ENCODE measurements at regions not wholly inside any gene's neighbourhood (a gene's known extent, or its start where the extent isn't known, plus 50 kb on each side); places are given as distances from the start of the nearest gene placed in this dataset.

DNA sequence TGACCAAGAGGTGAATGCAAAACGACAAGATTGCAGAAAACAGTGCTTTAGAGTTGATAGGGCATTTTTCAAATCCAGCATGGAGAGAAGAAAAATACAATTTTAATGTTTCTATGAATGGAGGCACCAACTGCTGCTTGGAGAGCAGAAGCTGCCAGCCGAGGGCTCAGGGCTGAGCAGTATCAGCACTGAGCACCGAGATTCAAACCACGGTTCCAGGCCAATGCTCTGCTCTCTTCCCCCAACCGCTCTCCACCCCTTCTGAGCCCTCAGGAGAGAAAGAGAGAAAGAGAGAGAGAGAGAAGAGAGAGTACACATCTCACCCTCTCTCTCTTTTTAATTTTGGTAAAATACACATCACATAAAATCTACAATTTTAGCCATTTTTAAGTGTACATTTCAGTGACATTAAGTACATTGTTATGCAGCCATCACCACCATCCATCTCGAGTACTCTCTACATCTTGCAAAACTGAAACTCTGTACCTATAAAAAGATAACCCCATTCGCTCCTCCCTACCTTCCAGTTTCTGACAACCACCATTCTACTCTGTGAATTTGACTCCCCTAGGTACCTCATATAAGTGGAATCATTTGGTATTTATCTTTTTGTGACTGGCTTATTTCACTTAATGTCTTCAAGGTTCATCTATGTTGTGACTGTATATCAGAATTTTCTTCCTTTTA lies 333.3 kb downstream of the MIAT start:
- in situ Hi-C loops (cut with HindIII; ENCODE audit: low sequenced_read_pairs), result no loop called here

DNA sequence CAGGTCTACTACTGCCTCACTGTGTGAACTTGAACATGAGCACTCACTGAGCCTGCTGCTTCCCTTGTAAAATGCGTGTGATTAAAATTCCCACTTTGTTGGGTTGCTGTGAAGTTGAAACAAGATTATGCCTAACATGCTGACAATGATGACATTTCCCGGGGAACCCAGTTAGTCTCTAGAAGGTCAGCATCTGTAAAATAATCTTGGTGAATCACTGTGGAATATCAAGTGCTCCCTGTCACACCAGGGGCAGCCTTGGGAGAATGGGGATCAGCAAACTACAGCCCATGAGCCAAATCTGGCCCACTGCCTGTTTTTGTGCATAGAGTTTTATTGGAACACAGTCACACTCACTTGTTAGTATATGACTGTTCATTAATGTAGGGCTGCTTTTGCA lies 335.2 kb downstream of the MIAT start:
- in situ Hi-C loops (cut with HindIII; ENCODE audit: low sequenced_read_pairs), result no loop called here

DNA sequence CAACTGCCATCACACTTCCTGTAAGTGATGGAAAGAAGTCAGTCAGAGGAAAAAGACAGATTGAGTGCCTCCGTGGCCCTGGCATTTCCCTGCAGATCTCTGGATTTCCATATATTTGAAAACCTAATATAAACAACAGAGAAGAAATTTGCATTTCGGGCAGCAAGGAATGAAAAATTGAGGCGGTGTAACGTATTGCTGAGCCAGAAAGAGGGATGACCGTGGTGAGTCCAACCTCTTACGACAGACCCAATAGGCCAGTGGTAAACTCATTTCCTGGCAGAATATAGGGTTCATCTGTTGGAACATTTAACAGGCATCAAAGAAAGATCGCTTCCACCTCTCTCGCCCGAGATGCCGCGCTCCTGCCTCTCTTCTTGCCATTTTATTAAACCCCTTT lies 336.5 kb downstream of the MIAT start:
- in situ Hi-C loops (cut with HindIII; ENCODE audit: low sequenced_read_pairs), result no loop called here

DNA sequence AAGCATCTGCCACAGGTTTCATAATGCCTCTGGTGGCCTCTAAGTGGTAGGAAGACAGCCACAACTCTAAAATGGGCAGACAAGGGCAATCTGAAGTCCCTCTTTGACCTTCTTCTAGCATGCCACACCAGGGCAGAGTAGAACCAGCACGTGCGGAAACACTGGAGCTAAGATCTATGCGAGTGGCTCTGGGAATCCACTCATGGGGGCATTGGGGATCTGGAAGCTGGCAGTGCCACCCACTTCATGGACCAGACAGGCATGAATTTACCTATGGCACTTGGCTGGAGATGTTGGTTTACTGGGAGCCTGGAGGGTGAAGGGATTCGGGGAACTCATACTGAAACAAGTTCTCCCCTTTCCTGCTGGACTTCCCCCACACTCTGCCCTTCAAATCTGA lies 337.4 kb downstream of the MIAT start:
- in situ Hi-C loops (cut with HindIII; ENCODE audit: low sequenced_read_pairs), result no loop called here

DNA sequence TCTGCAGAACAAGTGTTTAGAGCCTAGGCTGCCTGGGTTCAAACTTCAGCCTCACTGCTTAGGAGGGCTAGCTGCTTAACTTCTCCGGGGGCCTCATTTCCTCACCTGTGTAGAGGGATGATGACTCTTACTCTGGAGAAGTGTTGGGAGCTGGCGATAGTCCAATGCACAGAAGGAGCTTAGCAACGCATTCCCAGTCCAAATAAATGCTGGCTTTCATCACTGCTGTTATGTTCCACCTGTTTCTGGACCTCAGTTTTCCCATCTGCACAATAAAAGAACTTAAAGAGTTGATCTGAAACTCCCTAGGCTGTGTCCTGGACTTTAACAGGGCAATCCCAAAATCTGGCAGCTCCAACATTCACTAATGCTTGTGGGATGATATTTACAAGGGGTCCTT lies 337.8 kb downstream of the MIAT start:
- in situ Hi-C loops (cut with HindIII; ENCODE audit: low sequenced_read_pairs), result no loop called here

DNA sequence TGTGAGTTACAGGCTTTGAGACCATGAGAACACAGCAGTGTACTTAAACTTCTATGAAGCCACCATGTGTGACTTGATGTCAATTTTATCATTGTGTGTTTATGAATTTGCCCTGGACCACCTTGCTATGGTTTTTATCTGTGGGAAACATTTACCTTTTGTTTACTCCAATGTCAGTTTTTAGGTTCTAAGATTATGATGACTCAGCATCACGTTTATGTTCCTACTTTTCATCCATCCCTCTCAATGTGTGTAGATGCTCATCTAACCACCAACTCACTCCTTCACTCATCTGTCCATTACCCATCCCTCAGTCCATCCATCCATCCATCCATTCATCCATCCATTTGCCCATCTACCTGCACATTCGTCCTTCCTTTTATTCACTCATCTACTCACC lies 338.8 kb downstream of the MIAT start:
- in situ Hi-C loops (cut with HindIII; ENCODE audit: low sequenced_read_pairs), result no loop called here

DNA sequence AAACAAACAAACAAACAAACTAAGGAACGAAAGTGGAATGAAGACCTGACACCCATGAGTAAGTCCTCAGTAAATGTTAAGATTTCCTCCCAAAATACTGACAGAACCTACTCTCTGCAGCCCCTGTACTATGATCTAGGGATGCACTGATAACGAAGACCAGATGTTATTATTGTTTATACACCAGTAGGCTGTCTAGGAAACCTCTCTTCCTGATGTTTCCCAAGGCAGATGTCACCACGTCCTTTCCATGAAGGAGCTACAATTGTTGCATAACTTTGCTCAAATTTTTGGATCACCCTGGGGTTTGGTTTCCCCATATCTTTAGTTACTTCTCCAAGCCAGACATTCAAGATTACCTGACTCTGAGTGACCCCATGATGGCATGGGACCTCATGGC lies 340.7 kb downstream of the MIAT start:
- in situ Hi-C loops (cut with HindIII; ENCODE audit: low sequenced_read_pairs), result no loop called here

DNA sequence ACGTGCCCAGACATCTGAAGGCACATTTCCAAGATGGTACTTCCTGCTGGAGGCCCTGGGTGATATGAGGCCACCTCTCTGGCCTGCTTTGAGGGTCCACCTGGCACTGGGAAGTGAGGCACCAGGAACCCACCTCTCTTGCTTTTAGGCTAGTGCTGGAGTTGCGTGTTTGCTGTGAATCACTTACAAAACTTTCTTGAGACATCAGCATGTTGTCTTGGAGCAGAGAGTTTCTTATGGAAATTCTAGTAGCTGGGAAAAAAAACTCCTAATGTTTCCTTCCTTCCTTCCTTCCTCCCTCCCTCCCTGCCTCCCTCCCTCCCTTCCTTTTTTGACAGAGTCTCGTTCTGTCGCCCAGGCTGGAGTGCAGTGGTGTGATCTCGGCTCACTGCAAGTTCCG lies 341.3 kb downstream of the MIAT start:
- in situ Hi-C loops (cut with HindIII; ENCODE audit: low sequenced_read_pairs), result no loop called here

DNA sequence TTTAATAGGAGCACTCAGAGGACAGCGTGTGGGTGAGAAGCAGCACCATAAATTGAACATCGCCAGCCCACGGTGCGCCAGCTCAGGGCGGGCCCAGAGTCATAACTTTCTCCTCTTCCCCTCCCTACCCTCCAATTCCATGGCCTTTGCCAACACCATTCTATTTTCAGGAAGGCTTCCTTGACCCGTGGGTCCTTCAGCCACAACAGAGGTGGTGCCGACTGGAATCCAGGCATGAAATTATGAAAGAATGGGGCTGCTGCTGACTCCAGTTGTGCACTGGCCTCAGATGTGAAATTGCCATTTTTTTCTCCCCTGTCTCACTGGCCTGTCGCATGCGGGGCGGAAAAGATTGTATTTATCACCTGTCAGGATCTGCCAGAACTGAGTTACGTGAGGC lies 345.9 kb downstream of the MIAT start:
- in situ Hi-C loops (cut with HindIII; ENCODE audit: low sequenced_read_pairs), result no loop called here

DNA sequence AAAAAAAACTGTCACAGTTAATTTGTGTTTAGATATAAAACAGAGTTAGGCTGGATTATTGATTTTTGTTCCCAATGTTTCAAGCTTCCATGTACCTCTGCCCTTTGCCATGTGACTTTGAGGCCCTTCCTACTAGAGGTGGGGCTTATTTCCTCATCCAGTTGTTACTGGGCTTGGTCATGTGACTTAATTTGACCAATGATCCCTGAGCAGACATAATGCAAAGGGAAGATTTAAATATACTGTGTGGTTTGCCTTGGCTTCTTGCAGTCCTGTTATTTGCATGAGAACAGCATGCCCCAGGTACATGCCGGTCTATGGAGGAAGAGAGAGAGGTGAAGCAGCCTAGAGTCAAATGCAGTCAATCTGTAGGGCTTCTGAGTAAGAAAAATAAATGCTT lies 347.0 kb downstream of the MIAT start:
- in situ Hi-C loops (cut with HindIII; ENCODE audit: low sequenced_read_pairs), result no loop called here

DNA sequence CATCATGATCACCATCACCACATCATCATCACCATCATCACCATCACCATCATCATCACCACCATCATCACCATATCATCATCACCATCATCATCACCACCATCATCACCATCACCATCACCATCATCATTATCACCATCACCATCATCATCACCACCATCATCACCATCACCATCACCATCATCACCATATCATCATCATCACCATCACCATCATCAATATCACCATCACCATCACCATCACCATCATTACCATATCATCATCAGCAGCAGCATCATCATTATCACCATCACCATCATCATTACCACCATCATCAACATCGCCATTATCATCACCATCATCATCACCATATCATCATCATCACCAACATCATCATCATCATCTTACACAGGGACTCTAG lies 351.1 kb downstream of the MIAT start:
- in situ Hi-C loops (cut with HindIII; ENCODE audit: low sequenced_read_pairs), result no loop called here

DNA sequence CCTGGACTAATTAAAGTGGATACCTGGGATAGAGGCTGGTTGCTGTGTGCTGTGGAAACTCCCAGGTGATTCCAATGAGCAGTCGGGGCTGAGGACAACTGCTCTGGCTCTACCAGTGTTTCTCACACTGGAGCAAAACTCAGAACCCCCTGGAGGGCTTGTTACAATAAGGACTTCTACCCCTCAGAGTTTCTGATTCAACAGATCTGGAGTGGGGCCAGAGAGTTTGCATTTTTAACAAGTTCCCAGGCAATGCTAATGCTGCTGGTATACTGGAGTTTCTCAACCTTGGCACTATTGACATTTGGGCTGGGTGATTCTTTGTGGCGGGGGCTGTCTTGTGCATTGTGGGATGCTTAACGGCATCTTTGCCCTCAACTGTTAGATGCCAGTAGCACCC lies 353.7 kb downstream of the MIAT start:
- in situ Hi-C loops (cut with HindIII; ENCODE audit: low sequenced_read_pairs), result no loop called here

DNA sequence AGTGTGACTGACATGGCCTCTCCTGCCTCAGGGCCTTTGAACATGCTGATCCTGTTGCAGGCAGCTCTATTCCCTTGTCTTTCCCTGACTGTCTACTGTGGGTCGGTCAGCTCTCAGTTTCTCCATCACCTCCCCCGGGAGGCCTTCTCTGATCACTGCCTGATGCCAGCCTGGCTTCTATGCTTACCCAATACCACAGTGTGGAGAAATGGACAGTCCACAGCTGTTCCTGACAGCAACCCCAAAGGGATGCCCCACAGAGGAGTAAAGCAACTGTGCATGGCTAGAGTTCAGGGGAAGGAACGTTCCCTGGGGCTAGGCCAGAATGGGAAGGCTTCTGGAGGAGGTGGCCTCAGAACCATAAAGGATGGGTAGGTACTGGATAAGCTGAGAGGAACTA lies 354.3 kb downstream of the MIAT start:
- in situ Hi-C loops (cut with HindIII; ENCODE audit: low sequenced_read_pairs), result no loop called here

DNA sequence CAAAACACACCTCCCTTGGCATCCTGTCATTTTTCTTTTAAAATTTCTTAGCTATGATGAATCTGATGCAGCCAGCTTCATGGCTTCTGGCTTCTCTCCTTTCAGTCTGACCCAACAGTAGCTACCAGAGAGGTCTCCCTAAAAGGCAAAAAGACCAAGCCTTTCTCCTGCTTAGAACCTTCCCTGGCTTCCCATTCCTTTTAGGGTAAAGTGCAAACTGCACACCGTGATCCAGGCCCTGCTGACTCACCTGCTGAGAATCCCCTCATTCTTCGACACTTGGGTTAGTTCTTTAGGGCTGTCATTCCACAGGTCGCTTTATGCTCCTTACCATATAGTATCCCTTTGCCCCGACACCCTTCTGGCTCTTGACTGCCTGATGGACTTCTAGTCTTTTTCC lies 362.4 kb downstream of the MIAT start:
- in situ Hi-C loops (cut with HindIII; ENCODE audit: low sequenced_read_pairs), result no loop called here

DNA sequence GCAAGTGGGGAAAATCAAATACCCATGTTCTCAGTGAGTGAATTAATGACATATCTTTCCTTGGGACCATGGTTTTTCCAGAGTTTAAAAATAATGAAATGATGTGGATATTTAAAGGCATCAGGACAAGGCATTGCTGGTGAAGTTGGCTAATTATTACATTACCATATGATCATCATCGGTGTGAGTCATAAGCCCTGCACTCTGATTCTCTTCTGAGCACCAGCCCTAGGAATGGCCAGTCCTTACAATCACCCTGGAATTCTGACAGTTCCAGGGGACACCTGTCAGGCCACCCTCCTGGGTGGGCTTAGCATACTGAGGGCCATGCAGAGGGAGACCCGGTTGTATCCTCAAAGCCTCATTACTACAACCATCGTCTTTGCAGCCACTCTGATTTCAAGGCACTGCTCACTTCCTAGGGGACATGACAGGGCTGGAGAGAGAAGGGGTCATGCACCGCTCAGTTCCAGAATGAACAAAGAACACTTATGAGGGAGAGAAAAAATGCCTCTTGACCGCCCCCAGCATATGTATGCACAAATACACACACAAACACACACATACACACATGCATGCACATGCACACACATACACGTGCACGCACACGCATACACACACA lies 365.0 kb downstream of the MIAT start:
- in situ Hi-C loops (cut with HindIII; ENCODE audit: low sequenced_read_pairs), result no loop called here

DNA sequence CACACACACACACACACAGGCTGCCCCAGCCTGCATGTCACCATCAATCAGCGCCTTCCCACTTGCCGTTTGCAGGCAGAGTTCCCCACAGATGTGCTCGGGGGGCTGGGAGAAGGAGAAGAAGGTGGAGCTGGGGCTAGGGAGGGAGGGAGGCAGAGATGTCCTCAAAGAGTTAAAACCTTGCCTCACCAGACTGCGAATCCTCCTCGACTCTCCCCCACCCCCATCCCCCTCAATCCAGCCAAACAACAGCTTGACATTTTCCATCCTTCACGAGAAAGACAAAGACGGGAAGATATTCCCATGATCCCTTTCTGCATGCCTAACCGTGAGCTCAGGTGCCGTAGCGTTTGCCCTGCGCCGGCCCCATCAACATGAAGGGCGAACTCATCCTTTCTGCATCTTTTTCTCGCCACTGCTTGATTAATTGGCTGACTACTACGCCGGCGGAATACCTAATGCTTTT lies 365.5 kb downstream of the MIAT start:
- in situ Hi-C loops (cut with HindIII; ENCODE audit: low sequenced_read_pairs), result no loop called here

DNA sequence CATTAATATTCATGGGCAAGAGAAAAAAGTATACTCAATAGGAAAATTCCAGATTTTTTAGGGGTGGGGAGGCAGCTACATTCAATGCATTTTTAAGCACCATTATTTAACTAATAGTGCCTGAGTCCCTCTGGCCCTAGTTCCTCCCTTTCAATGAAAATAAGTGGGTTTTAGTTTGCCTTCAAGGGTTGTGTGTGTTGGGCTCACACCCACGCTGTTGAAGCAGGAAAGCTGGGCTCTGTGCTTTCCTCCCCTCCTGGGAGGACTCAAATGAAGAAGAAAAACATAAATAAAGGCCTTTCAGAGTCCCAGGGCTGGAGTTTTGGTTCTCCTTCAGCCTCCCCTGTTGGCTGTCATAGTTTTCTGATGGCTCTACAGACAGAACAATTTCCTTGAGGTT lies 366.2 kb downstream of the MIAT start:
- in situ Hi-C loops (cut with HindIII; ENCODE audit: low sequenced_read_pairs), result no loop called here

DNA sequence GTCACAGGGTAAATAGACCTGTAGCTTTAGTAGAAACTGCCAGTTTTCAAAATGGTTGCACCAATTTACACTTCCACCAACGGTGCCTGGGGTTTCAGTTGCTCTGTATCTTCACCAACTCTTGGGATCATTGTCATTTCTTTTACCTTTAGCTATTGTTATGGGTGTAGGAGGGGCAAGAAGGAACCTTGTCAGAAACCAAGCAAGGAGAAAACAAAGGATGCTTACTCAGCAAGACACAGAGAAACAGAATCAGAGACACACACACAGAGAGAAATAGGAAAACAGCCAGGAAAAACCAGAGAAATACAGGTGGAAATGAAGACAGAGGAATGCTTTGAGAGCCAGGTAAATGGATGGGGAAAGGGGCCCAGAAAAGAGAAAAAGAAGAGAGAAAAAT lies 367.6 kb downstream of the MIAT start:
- in situ Hi-C loops (cut with HindIII; ENCODE audit: low sequenced_read_pairs), result loop anchor here (25.0 kb wide), 1 partner anchor 287 kb away; no protein-coding TSS in a partner anchor

DNA sequence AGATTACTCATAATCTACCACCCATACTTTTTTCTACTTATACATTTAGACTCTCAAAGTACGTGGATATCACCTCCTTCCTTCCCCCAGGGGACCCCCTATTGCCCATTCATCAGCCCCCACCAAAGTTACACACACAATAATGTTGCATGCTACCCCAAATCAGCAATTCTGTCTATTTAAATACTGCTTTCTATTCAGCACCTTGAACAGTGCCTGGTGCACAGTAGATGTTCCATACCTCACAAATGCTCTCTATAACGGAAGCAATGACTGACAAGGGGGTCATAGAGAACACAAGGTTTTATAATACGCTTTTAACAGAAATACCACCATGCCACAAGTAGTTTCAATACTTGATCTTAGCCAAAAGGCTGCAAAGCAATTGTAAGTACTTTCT lies 370.7 kb downstream of the MIAT start:
- in situ Hi-C loops (cut with HindIII; ENCODE audit: low sequenced_read_pairs), result loop anchor here (25.0 kb wide), 1 partner anchor 284 kb away; no protein-coding TSS in a partner anchor

DNA sequence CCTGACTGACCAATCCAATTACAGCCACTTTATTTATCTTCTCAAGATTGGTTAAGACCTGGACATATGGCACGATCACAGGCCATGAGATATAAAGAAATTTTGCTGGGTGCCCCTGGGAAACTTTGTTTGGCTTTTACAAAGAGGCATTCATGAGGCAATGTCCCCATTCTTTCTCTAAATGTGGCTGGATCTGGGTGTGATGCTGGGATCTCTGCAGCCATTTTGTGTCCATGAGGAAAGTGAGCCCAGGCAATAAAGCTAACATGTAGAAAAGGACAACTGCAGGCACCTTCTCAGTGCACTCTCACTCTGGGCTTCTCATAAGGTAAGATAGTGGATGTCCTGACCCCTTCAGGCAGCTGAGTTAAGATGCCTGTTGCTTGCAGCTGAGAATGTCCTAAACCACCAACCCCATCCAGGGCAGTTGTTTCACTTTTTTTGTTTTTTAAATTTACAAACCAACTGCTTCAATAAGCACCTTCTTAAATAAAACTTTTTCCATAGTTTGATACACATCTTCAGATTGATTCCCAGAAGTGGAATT lies 372.3 kb downstream of the MIAT start:
- in situ Hi-C loops (cut with HindIII; ENCODE audit: low sequenced_read_pairs), result loop anchor here (25.0 kb wide), 1 partner anchor 283 kb away; no protein-coding TSS in a partner anchor

DNA sequence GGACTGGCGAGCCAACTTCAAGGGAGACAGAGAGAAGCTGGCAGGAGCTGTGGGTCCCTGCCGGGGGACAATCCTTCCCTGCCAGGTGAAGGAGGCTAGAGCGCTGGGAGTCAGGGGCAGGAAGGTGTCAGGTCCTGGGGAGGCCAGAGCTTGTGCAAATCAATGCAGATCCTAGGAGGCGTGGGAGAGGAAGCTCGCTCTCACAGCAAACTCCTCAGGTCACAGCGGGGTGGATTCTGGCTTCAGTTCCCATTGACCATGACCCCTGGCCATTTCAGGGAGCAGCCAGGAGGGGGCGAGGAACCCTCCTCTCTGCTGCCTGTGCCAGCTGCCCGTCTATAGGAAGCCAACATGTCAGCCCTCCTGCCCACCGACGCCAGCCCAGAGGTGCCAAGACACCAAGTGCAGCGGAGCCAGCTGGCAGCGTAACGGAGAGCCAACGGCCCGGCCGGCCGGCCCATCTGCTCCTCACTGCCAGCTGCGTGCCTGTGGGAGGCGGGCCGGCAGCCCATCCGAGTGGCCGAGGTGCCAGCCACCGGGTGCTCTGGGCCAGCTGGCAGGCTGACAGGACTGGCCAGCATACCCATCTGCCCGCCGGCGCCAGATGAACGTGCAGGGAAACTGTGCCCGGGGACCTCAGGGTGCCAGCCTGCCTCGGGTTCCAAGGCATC lies 374.8 kb downstream of the MIAT start:
- in situ Hi-C loops (cut with HindIII; ENCODE audit: low sequenced_read_pairs), result loop anchor here (25.0 kb wide), 1 partner anchor 280 kb away; no protein-coding TSS in a partner anchor
